ENCODE measurements at regions not wholly inside any gene's neighbourhood (a gene's known extent, or its start where the extent isn't known, plus 50 kb on each side); places are given as distances from the start of the nearest gene placed in this dataset.

DNA sequence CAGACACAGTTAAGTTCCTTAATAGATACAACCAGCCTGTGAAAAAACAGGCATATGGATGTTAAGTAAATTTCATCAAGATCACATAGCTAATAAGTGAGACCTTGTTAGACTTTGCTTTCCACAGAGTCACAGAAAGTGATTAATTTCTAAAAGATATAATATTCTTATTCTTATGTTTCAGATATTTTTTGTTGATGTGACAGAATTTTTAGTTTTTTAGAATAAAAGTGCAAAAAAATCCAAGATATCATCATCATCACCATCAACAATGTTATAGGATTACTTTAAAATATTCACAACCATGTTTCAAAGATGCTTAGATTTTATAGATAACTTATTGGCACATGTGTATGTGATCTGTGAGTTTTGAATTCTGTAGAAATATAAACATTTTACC lies 132.3 kb upstream of the ITGA4 start:
- Mint-ChIP-seq H3K9me3 (ENCODE audit: low read depth) (peaks cover 26% of the 10 kb centered on the region), H3K36me3 (peaks cover 67% of the 10 kb centered on the region), H3K4me3 (no peak overlapping the region), H3K4me1 (peaks cover 10% of the 10 kb centered on the region), H3K27me3 (no peaks in the 10 kb centered on the region), H3K27ac (no peak overlapping the region)
- DNase-seq (no peak), ATAC-seq (no peak)
- CTCF ChIA-PET: interaction anchor here (1.0 to 1.1 kb wide), 2 partner anchors 53 to 74 kb away, joined by 3 read pairs; no protein-coding TSS in a partner anchor

DNA sequence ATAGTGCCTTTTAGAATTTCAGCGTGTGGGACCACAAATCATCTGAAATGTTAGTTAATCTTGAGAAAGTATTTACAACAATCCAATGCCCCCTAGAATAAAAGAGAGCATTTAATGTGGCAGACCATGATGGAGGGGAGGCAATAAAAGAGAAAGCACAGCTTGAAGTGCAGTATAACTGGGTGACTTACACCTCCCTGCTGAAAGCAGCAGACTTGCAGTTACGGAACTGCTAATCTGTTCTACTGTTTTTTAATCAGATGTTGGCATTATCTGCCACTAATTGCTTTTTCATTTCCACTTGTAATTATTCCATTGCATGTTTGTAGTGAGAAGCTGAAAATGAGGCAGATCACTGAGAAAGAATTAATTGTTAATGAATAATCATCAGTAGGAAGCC lies 130.5 kb upstream of the ITGA4 start:
- peaks cover 69% of the 10 kb centered on the region for H3K36me3 Mint-ChIP-seq
- no peaks in the 10 kb centered on the region for H3K27me3 Mint-ChIP-seq
- CTCF ChIA-PET: no interaction called here
- DNase-seq: no peak
- ATAC-seq: no peak
- H3K9me3 Mint-ChIP-seq (ENCODE audit: low read depth): peaks cover 26% of the 10 kb centered on the region
- no peak overlapping the region for H3K27ac Mint-ChIP-seq
- H3K4me1 Mint-ChIP-seq: peaks cover 6% of the 10 kb centered on the region
- H3K4me3 Mint-ChIP-seq: no peak overlapping the region

DNA sequence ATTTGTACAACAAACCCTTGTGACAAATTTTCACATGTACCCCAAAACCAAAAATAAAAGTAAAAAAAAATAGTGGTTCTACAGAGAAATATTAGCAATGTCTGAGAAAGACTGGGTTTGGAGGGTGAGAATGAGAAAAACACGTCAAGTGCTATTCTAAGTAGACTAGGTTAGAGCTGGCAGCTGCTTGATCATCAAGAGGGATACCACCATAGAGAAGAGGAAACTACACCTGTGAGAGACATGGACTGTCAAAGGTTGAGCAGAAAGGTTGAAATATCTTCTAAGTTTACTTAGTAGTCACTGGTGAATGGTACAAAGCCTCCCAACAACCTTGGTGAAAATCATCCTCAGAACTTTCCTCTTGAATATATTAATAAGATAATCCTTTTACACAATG lies 126.9 kb upstream of the ITGA4 start:
- Mint-ChIP-seq H3K4me3 (no peak overlapping the region), H3K27ac (no peak overlapping the region), H3K4me1 (peaks cover 18% of the 10 kb centered on the region), H3K36me3 (peaks cover 58% of the 10 kb centered on the region), H3K27me3 (no peaks in the 10 kb centered on the region), H3K9me3 (ENCODE audit: low read depth) (peaks cover 18% of the 10 kb centered on the region)
- CTCF ChIA-PET: interaction anchor here (0.6 kb wide), 1 partner anchor 17 kb away, joined by 3 read pairs; no protein-coding TSS in a partner anchor
- DNase-seq (no peak), ATAC-seq (no peak)

DNA sequence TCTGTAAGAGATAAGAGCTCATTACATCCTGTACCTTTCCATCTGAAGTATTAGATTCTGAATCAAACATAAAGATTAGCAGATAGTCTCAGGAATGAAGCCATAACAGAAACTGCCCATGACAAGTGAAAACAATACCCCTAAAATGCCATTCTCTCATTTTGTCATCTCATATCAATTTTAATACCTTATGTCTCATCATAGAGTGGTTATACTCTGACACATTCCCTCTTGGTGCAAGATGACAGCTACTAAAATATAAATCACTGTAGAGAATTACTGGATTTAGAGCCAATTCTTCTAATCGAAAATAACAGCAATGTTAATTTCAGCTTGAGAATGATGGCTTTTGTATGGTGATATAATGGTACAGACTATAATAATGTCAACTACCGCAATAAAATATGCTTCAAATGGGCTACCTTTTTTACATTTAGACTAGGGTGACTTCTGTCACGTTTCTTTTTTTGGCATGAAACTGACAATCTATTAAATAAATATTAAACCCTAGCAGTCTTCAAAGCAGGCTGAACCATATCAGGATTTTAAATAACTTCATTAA lies 125.1 kb upstream of the ITGA4 start:
- CTCF ChIA-PET: no interaction called here
- ATAC-seq: no peak
- no peaks in the 10 kb centered on the region for H3K27me3 Mint-ChIP-seq

DNA sequence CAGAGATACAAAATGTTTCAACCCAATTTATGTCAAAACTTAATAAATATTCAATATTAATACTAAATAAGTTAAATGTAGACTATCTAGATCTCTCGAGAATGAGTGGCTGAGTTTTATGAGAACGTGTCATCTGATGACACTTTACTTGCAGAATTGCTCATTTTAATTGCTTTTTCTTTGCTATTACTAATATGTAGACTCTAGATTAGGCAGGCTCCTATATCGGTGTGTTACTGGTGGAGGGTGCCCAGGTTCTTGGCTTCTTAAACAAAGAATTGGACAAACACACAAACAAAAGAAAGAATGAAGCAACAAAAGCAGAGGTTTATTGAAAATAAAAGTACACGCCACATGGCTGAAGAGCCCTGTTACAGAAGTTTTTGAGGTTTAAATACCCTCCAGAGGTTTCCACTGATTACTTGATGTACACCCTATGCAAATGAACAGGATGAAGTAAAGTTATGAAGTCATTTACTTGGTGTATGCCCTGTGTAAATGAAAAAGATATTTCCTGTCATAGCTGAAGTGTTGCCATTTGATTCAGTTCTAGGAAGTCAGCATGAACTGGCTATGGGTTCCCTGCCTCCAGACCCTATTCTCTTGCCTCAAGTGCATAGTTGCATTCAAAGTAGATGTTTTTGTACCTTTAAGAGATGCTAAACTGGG lies 122.9 kb upstream of the ITGA4 start:
- Mint-ChIP-seq H3K9me3 (ENCODE audit: low read depth) (peaks cover 11% of the 10 kb centered on the region), H3K36me3 (peaks cover 46% of the 10 kb centered on the region), H3K4me3 (no peak overlapping the region), H3K27me3 (no peaks in the 10 kb centered on the region), H3K4me1 (peaks cover 14% of the 10 kb centered on the region), H3K27ac (peak overlapping the region; percentile 81)
- ATAC-seq (peak; percentile 81), DNase-seq (no peak)
- CTCF ChIA-PET: interaction anchor here (0.6 to 1.2 kb wide), 2 partner anchors 15 to 17 kb away, joined by 3 read pairs; no protein-coding TSS in a partner anchor

More for the DNA sequence above, 125.1 kb upstream of the ITGA4 start:
- no peak for DNase-seq
- H3K4me3 Mint-ChIP-seq: no peak overlapping the region
- peaks cover 51% of the 10 kb centered on the region for H3K36me3 Mint-ChIP-seq
- H3K27ac Mint-ChIP-seq: no peak overlapping the region
- H3K4me1 Mint-ChIP-seq: peaks cover 14% of the 10 kb centered on the region
- peaks cover 18% of the 10 kb centered on the region for H3K9me3 Mint-ChIP-seq (ENCODE audit: low read depth)

DNA sequence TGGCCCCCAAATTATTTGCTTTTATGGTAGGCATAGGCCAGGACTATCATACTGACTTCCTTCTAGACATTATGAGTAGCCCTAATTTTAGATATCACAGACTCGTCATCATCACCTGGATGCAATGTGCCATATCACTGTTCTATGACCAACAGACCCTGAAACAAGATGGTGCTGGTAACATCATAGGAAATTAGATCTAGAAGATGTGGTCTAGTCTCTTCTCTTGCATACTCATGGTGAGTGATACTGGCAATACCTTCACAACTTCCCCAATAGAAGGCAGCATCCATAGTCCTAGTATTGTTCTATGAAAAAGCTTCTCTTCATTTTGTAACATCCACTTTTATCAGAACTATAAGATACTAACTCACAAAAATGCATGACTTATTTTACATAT lies 116.3 kb upstream of the ITGA4 start:
- Mint-ChIP-seq H3K4me1 (no peaks in the 10 kb centered on the region), H3K9me3 (ENCODE audit: low read depth) (peaks cover 9% of the 10 kb centered on the region), H3K27ac (no peak overlapping the region), H3K36me3 (peaks cover 54% of the 10 kb centered on the region), H3K27me3 (no peaks in the 10 kb centered on the region), H3K4me3 (no peak overlapping the region)
- CTCF ChIA-PET: no interaction called here
- no peak for ATAC-seq
- DNase-seq: no peak

DNA sequence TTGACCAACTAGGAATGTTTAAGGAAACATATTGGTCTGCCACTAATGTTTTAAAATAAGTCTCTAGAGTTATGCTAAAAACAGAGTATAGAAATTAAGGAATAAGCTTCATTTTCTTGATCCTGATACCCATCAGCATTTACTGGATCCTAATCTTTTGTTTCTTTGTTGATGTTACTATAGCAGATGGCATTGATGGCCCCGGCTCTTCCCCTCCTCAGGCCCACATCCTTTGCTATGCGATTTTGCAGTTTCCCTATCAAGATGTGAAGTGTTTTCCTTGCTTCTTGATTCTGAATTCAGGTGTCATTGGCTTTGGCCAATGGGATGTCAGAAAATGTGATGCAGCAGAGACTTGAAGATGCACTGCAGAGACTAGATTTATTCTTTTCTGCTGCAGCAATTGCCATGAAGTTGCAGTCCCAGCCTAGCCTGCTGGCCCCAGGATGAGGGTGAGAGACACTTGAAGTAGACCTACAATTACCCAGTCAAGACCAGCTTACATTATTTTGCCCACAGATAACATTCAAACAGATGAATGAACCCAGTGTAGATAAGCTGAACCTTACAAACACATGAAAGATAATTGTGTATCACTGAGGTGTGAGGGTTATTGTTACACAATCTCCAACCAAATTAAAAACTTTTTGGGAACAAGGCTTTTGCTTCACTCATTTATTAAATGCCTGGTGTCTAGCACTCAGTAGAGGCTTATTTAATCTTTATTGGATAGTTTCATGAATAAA lies 115.2 kb upstream of the ITGA4 start:
- H3K27ac Mint-ChIP-seq: no peak overlapping the region
- no peaks in the 10 kb centered on the region for H3K27me3 Mint-ChIP-seq
- ATAC-seq (no peak), DNase-seq (no peak)
- CTCF ChIA-PET: interaction anchor here (0.8 kb wide), 1 partner anchor 57 kb away, joined by 3 read pairs; no protein-coding TSS in a partner anchor
- H3K9me3 Mint-ChIP-seq (ENCODE audit: low read depth): peaks cover 10% of the 10 kb centered on the region
- H3K36me3 Mint-ChIP-seq: peaks cover 56% of the 10 kb centered on the region
- H3K4me3 Mint-ChIP-seq: no peak overlapping the region
- no peaks in the 10 kb centered on the region for H3K4me1 Mint-ChIP-seq

DNA sequence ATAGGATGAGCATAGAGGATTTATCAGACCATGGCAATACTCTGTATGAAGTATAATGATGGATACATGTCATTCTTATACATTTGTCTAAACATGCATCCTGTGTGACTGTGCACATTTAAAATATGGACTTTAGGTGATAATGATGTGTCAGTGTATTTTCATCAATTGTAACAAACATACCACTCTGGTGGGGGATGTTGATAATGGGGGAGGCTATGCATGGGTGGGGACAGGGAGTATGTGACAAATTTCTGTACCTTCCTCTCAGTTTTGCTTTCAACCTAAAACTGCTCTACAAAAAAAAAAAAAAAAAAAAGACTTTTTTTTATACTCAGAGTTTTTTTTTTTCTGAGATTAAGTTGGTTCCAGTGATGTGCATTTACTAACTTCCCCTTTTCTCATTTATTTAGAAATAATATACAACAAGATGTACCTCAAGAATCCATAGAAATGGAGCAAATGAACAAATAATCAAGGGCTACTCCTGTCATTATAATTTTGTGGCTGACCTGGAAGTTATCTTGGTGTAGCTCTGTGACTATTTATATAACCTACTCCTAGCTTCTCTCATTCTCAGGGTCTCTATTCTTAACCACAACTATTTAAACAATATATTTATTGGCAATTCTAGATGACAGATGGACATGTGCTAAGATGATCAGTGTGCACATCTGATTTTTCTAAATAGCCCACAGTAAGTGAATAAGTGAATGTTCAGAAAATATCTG lies 108.9 kb upstream of the ITGA4 start:
- DNase-seq (no peak), ATAC-seq (peak; percentile 78)
- peak overlapping the region; percentile 5 for H3K27ac Mint-ChIP-seq
- H3K4me3 Mint-ChIP-seq: no peak overlapping the region
- CTCF ChIA-PET: interaction anchor here (0.7 kb wide), 1 partner anchor 45 kb away, joined by 6 read pairs; no protein-coding TSS in a partner anchor
- peaks cover 31% of the 10 kb centered on the region for H3K36me3 Mint-ChIP-seq
- H3K27me3 Mint-ChIP-seq: no peaks in the 10 kb centered on the region
- H3K9me3 Mint-ChIP-seq (ENCODE audit: low read depth): peaks cover 6% of the 10 kb centered on the region
- peaks cover 17% of the 10 kb centered on the region for H3K4me1 Mint-ChIP-seq

DNA sequence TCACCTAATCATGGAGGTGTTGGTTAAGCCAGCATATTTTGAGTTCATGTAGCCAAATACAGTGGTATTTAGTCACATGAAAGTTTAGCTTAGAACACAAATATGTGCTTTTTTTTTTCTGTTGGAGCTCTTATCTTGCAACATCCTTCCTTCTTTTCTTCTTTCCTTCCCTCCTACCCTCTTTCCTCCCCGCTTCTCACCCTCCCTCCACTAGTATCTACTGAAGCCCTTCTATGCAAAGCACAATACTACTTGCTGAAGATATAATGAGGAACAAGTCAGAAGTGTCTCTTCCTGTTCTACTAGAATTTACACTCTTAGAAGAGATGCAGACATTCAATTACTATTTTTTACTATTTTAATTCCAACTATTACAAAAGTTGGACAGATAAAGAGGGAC lies 105.0 kb upstream of the ITGA4 start:
- no peak overlapping the region for H3K4me3 Mint-ChIP-seq
- peaks cover 38% of the 10 kb centered on the region for H3K36me3 Mint-ChIP-seq
- H3K27me3 Mint-ChIP-seq: no peaks in the 10 kb centered on the region
- CTCF ChIA-PET: no interaction called here
- DNase-seq: no peak
- ATAC-seq: no peak
- peaks cover 29% of the 10 kb centered on the region for H3K4me1 Mint-ChIP-seq
- H3K27ac Mint-ChIP-seq: no peak overlapping the region
- H3K9me3 Mint-ChIP-seq (ENCODE audit: low read depth): peaks cover 2% of the 10 kb centered on the region

DNA sequence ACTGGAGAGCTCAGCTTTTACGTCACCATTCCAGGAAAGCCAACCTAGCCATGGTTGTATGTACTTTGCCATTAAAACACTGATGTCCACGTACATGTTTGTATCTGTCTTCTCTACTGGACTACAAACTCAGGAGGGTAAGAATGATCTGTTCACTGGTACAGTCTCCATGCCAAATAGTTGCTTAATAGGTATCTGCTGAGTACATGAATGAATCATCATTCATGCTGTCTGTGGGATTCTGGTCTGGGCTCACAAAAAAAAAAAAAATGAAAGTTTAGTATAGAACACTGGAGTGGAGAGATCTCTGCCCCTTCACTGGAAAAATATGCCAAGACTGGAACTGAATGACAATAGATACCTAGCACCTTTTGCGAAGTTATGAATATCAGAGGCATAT lies 102.6 kb upstream of the ITGA4 start:
- Mint-ChIP-seq H3K4me1 (peaks cover 33% of the 10 kb centered on the region), H3K27ac (no peak overlapping the region), H3K36me3 (peaks cover 44% of the 10 kb centered on the region), H3K27me3 (no peaks in the 10 kb centered on the region), H3K9me3 (ENCODE audit: low read depth) (peaks cover 2% of the 10 kb centered on the region), H3K4me3 (no peak overlapping the region)
- CTCF ChIA-PET: interaction anchor here (1.1 kb wide), 1 partner anchor 41 kb away, joined by 3 read pairs; no protein-coding TSS in a partner anchor
- ATAC-seq: peak; percentile 45
- DNase-seq: no peak

DNA sequence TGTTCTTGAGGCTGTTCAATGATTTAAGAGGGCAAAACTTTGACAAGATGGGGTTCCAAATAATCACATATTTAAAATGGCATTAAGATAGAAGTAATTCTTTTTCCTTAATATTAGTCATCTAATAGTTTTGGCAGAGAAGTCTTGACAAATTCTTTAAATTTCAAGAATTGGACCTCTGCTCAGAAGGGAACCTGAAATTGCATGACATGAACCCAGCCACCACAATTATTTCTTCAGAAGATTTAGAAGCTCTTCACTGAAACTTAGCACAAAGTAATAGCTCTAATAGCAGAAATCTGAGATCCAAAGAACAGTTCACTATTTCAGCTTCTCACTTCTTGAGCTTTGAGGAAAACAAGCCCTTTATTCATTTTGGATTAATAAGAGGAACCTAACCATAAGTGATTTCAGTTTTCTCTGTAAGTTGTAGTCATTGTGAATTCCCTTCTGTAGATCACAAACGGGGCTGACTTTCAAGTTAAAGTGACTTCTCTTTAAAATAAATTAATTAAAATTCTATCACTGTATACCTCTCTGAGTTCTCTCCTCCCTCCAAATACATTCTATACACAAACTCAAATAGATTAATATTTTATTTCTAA lies 100.6 kb upstream of the ITGA4 start:
- Mint-ChIP-seq H3K36me3 (peaks cover 45% of the 10 kb centered on the region), H3K27ac (no peak overlapping the region), H3K9me3 (ENCODE audit: low read depth) (no peaks in the 10 kb centered on the region), H3K4me1 (peaks cover 32% of the 10 kb centered on the region), H3K27me3 (no peaks in the 10 kb centered on the region), H3K4me3 (no peak overlapping the region)
- DNase-seq (no peak), ATAC-seq (no peak)
- CTCF ChIA-PET: interaction anchor here (1.2 kb wide), 1 partner anchor 18 kb away, joined by 3 read pairs; no protein-coding TSS in a partner anchor

DNA sequence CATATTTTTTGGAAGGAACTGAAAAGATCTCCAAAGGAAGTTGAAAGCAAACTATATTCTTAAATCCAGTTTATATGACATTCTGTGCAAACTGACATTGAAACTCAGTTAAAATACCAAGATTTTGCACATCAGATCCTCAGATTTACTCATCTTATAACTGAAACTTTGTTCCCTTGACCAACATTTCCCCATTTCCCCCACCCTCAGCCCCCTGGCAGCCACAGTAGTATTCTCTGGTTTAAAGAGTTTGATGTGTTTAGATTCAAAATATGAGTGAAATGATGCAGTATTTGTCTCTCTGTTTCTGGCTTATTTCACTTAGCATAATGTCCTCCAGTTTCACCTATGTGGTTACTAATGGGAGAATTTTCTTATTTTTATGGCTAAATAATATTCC lies 99.2 kb upstream of the ITGA4 start:
- no peaks in the 10 kb centered on the region for H3K27me3 Mint-ChIP-seq
- DNase-seq (peak; percentile 59), ATAC-seq (peak; percentile 39)
- H3K27ac Mint-ChIP-seq: peak overlapping the region; percentile 65
- H3K4me3 Mint-ChIP-seq: no peak overlapping the region
- peaks cover 33% of the 10 kb centered on the region for H3K4me1 Mint-ChIP-seq
- CTCF ChIA-PET: no interaction called here
- H3K36me3 Mint-ChIP-seq: peaks cover 48% of the 10 kb centered on the region
- H3K9me3 Mint-ChIP-seq (ENCODE audit: low read depth): no peaks in the 10 kb centered on the region

DNA sequence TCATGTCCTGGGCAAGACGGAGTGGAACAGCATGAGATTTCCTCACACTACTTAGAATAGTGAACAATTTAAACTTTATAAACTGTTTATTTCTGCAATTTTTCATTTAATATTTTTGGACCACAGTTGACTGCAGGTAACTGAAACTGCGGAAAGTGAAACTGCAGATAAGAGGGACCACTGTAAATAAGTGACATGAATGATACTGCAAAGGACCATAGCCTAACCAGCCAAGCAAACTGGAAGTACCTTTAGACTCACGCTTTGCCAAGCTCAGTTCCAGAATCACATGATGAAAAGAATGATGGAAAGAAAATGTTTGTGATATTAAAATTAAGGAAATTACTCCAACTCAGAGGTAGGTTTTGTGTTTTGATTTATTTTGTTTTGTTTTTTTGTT lies 94.6 kb upstream of the ITGA4 start:
- Mint-ChIP-seq H3K4me3 (no peak overlapping the region), H3K9me3 (ENCODE audit: low read depth) (no peaks in the 10 kb centered on the region), H3K27ac (no peak overlapping the region), H3K36me3 (peaks cover 47% of the 10 kb centered on the region), H3K4me1 (peaks cover 23% of the 10 kb centered on the region), H3K27me3 (no peaks in the 10 kb centered on the region)
- no peak for ATAC-seq
- CTCF ChIA-PET: no interaction called here
- no peak for DNase-seq

Measured in activated CD8-positive, alpha-beta memory T cell treated with anti-CD3 and anti-CD28 coated beads, Interleukin-2, amount 10 ng/mL, durations not matched to agents 7 days and 5 days (primary cell).